HG03432 (cell line): ENCODE measurements at regions not wholly inside any gene's neighbourhood (a gene's known extent, or its start where the extent isn't known, plus 50 kb on each side); places are given as distances from the start of the nearest gene placed in this dataset.

Experiments
- ATAC-seq: cut with Tn5 transposase; IDR thresholded peaks from one replicate; pipeline ENCODE4 v1.9.1; 2021; ENCODE audit warnings: mild to moderate bottlenecking, moderate library complexity; ENCODE audit not compliant: unreplicated experiment

DNA sequence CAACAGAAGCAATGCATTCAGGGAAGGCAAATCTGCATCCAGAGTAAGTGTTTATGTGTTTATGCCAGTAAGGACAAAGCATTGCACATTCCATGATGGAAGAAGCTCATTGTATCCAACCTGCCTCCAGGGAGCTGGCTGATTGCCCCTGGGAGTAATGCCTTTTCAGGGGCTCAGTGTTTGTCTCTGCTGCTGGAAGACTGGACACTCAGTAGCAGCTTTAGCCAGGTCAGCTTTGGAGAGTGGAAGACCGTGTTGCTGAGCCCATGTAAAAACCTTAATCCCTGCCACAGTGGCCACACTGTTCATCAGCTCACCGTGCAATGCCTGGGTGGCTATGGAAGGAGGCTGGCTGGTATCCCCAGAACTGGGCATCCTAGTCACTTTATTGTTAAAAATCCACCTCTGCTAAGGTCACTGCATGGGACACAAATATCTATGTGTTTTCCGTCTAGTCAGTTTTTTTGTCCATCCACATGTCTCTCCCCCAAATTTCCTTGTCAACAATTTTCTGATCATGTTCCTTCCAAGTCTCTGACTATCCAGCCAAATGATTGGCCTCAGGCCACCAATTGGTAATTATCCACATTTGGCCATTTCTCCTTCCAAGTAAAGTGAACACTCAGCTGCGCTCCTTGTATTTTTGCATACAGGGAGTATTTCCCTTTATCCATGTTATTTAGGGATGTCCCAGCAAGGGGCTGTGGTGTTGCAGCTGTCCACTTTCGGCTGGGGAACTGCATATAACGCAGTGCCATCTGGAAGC is 2044.5 kb upstream of the AGA start:
- no peak for ATAC-seq

DNA sequence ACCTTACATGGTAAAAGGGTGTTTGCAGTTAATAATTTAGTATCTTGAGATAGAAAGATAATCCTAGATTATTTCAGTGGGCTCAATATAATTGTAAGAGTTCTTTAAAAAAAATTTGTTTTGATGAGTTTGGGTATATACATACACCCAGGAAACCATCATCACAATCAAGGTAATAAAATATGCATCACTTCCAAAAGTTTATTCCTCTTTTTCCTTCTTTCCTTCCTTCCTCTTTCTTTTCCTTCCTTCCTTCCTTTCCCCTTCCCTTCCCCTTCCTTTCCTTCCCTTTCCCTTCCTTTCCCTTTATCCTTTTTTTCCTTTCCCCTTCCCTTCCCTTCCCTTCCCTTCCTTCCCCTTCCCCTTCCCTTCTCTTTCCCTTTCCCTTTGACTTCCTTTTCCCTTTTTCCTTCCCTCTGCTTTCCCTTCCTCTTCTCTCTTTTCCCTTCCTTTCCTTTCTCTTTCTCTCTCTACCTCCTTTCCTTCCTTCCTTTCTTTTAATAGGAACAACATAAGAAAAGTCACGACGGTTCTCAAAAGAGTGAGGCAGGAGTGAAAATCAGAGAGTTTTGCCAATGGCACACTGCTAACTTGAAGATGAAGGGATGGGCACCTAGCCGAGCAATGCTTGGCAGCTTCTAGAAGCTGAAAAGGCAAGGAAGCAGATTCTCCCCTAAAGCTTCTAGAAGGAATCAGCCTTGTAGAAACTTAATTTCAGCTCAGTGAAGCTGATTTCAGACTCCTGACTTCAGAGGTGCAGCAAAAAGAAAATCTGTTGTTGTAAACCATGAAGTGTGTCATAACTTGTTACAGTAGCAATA is 2050.2 kb upstream of the AGA start:
- no peak for ATAC-seq

DNA sequence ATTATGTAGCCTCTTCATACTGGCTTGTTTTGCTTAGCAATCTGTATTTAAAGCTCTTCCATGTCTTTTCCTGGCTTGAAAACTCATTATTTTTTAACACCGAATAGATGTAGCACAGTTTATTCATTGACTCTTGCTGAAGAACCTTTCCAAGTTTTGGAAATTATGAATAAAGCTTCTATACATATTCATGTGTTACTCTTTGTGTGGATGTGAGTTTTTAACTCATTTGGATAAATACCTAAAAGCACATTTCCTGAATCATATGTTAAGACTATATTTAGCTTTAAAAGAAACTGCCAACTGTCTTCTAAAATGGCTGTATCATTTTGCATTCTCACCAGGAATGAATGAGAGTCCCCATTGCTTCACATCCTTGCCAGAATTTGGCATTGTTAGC is 2061.7 kb upstream of the AGA start:
- no peak for ATAC-seq

DNA sequence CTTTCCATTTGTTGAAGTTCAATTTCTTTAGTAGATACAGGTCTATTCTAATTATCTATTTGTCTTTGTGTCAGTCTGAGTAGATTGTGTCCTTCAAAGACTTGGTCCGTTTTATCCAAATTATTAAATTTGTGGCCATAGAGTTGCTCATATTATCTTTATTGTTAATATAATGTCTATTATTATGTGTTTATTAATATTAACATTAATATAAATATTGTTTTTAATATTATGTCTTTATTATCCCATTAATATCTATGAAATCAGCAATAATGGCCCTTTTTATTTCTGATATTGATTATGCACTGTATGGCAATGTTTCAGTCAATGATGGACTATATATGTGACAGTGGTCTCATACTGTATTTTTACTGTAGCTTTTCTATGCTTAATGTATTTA is 2067.3 kb upstream of the AGA start:
- ATAC-seq = no peak

DNA sequence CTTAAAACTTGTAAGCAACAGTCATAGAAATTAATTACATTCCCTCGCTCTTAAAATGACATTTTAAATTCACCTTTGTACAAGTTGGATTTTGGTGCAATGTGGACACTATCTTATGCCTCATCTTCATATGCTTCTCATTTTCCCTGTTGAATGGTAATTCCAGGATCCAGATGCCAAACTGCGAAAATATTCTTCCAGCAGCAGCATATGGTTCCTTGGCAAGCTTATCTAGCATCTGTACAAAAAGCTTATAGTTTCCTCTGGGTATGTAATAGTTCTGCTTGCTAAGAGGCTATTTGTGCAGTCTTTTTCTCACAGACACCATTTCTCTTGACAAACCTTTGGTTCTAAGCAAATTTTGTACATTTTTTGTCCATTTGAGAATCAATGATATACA is 2079.7 kb upstream of the AGA start:
- no peak for ATAC-seq

DNA sequence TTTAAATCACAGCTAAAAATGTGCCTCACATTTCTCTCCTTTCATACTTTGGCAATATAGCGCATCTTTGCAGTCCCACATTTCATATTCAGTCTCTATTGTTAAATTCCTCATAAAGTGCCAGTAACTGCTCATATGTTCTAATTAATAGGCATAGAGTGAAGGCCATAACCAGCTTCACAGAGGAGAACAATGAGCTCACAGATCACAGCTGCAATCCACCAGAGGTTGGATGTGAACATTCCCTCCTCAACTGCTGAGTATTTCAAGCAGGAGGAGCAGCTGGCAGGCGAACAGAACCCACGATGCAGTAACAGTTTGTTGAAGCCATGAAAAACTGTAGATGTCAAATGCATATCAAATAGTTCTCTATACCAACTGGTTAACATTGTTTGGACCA is 2088.7 kb upstream of the AGA start:
- ATAC-seq = no peak

DNA sequence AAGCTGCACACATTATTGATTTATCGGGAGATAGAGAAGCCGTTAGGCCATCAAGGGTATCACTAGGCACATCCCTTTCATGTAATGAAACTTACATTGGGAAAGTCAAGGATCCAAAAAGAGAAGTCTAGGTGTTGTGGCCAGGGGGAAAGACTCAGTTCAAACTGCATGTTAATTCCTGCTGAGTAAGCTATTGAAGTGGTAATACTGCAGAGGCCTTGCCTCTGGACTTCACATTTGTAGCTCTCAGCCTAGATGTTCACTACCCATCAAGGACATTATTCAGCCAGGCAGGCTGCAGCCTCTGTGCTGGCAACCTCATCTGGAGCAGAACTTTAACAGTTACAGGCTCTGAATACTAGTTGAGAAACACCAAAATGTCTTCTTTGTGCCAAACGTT is 2094.5 kb upstream of the AGA start:
- no peak for ATAC-seq

DNA sequence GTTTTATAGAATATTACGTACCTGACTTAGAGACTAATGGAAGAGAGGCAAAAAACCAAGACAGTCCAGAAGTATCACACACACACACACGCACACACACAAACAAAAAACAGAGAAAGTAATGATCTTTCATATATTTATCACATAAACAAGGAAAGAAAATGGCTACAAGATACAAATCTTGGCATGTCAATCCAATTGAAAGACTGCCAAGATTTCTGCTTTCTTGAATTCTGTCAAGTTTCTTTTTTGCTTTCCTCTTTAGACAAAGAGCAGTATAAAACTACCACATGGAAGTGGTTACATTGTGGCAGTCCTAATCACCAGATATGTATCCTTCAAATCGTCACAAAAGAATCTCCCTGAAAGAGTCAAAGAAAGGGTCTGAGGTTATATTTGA is 2097.4 kb upstream of the AGA start:
- no peak for ATAC-seq

DNA sequence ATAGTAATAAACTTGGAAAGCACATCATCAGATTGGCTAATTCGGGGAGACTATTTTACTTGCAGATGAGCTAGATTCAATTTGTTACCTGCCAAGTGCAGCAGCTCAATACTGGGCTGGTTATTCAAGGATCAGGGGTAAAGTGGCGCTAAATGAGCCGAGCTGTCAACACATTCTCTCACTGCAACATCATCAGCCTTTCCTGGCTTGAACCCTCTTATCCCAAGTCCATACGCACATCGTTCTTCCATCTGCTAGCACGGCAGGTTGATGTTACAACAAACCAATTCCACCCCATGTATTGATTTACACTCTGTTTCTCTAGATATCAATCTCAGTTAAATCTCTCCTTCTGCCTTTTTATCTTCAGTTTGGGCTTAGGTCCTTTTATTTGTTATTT is 2101.5 kb upstream of the AGA start:
- no peak for ATAC-seq

DNA sequence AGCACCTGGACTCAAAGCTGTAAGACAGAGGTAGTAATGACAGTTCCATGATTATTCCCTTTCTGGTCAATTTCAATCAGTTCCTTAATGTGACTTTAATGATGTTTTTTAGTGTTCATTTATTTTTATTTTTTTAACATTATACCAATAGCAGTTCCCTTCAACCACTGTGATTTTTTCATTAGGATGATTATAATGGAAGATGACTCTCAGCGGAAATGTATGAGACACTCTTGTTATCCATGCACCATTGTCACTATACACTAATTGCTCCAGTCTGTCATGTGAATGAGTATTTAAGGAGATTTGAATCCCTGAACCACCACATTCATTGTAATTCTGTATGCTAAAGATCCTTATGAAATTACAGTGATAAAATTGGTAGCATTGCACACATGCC is 2102.3 kb upstream of the AGA start:
- no peak for ATAC-seq

DNA sequence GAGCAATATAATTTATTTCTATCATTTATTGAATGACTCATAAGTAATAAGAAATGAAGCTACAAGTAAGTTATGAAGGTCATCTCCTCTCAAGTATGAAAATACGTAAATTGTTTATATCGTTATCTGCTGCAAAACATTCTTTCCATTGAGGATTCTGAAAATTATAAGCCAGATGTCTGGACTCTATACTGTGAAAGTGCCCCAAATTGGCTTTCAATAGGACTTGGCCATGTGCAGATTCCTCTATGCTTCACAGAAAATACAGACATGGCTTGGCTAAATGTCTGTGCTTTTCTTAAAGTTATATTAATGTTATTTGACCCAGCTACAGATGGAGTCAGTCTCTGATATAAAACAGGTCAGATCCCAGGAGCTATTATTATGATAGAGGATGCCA is 2109.9 kb upstream of the AGA start:
- no peak for ATAC-seq

DNA sequence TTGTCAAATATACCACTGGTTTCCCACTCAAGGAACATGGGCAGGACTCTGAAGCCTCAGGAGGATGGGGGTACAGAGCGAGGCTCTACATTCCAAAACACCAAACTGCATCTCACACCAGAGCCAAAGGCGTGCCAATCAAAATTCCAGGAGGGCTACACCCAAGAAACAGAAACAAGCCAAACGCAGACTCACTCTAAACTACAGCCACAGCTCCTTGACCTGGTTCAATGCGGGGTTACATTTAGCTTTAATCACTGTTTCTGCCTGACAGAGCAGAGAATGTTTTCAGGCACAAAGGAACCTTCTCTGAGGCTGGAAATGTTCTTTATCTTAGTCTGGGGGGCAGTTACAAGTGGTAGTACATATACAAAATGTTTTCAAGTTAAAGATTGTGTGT is 2121.5 kb upstream of the AGA start:
- ATAC-seq = no peak

DNA sequence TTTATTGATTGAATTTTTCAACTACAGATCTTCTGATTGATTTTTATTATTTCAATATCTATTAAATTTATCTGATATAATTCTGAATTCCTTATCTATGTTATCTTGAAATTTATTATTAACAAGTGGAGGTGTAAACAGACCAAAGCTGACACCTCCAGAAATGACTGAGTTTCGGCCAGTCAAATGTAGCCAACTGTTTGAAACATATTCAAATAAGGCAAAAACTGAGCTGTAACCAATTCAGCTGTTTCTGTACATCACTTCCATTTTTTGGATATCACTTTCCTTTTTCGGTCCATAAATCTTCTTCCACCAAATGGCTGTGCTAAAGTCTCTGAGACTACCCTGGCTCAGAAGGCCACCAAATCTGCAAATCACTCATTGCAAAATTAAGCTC is 2127.3 kb upstream of the AGA start:
- ATAC-seq = no peak

DNA sequence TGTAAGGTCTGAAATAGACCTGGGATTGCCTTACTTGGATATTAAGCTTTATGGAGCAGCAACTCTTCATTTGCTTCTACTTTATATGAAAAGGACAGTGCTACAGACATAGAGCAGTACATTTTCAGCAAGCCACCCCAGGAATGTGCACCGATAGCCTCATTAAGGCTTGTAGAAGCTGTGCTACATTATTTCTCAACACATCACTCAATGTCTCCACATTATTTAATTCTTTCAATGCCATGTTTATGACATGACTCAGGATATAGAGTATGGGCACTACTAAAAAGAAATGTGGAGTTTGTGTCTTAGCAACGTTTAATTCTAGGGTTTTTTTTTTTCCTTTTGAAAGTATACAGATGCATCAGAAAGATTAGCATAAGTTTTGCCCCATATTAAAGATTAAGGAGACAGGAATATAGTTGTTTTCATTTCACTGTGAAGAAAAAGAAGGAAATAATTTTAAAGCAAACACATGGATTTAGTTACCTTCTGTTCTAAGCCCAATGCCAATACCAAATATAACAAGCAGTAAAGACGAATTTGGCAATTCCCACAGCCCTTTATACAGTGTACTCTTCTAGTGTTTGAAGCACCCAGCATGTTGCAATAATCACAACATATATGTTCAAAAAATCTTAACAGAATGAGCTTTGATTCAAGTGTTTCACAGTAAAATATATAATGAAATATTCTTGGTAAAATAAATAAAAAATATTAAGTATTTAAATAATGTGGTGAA is 2140.1 kb upstream of the AGA start:
- ATAC-seq = no peak

DNA sequence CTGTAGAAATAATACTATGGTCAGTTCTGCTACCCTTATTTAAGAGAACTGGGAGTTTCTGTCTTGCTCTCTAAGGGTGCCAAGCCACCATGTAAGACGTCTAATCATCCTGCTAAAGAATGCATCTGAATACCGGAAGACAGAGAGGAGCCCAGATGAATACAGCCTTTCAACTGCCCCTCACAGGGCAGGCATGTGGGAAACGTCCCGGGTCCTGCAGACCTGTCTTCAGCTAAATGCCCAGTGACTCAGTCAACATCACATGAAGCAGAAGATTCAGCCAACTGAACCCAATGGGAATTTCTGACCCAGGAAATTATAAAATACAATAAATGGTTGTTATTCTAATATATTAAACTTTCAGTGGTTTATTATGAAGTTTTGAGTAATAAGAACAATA is 2141.0 kb upstream of the AGA start:
- ATAC-seq = no peak

DNA sequence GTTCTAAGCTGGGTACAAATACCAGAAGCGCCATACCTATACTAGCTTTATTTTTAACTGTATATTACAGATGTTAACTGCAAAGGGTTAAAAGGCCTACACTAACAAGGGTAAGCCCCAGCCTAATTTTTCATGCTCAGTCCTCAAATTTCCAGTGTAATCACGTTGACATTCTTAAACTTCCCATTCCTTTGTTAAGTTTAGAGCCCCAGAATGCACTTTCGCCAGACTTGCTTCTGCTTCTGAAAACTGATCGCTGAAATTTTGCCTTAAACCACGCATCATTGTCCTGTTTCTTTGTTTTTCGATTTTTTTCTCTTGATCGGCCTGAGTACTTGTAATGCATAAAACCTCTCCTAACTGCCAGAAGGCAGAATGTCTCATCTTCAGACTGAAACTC is 2141.9 kb upstream of the AGA start:
- no peak for ATAC-seq

DNA sequence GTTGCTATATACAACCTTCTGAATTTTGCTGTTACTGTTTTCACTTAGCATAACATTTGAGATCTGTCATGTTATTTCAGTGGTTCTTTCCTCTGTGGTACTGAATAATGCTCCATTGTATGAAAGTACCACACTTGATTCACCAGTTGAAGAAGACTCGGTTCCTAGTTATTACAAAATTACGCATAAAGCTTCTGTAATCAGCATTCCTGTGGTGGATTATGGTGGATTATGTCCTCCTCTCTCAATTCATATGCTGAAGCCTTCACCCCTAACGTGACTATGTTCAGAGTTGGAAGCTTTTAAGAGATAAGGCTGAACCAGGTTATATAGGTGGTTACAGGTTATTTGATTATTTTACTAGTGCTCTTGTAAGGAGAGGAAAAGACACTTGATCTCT is 2143.5 kb upstream of the AGA start:
- ATAC-seq = no peak

DNA sequence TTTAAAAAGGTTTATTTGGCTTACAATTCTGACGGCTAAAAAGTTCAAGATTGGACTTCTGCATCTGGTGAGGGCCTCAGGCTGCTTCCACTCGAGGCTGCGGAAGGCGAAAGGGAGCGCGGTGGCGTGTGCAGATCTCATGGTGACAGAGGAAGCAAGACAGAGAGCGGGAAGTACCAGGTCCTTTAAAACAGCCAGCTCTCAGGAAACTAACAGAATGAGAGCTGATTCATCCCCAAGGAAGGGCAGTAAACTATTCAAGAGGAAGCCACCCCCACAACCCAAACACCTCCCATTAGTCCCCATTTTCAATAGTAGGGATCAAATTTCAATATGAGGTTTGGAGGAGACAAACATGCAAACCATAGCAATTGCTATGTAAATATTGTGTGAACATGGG is 2144.2 kb upstream of the AGA start:
- no peak for ATAC-seq

DNA sequence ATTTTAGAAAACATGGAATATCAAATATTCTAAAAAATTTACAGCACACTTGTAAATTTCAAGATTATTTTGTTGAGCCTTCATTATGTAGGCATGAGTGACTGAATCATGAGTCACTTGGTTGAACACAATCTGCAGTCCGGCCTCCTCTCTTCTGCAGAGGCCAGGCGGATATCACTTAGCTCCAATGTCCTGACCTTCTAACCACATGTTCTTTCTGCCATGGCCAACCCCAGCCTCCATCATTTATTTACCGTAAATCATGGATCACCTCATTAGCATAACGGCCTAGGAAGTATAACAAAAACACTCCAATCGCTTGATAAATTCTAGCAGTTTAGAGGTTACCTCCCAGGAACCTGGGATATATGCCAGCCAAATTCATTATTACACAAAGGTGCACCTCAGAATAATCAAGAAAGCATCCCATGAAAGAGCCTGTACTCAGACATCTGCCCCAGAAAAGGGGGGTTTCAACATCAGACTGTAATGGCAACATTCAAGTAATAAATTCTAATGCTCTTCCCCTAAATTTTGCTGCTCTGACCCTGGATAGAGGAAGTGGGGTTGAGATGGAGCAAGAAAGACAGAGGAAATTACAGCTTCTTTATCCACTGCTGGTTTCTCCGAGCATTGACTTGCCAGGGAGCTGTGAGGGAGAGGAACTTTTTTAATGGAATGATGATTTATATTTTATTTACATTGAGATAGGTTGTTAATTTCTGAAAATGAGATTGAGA is 2153.6 kb upstream of the AGA start:
- no peak for ATAC-seq

DNA sequence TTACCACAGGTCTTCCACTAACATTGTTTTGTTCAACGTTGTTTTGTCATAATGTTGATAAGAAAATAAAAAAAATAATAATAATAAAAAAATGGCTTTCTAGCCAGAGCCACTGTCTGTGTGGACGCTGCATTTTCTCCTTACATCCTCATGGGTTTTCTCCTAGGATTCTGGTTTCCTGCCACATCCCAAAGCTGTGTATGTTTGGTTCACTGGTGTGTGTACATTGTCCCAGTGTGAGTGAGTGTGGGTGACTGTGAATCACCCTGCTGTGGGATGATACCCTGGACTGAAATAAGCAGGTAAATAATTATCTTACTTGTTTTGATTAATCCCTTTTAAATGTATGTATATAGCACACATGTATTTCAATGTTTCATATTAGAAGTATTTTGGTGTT is 2154.4 kb upstream of the AGA start:
- no peak for ATAC-seq

DNA sequence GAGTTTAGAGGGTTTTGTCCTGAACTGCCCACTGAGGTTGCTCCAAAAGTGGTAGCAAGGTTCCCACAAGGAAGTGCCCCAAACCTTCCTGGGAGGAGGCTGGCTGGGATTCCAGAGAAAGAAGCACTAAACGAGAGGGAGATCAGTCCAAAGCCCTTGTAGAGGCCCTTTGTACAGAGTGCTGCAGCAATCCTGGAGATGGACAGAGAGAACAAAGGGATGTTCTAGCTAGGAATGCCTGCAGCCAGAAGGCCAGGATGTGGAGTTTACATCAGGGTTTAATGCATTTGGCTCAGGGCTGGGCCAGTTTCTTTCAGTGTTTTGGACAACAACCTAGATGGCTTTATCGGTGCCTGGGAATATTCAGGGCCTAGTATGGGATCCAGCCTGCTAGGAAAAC is 2155.1 kb upstream of the AGA start:
- ATAC-seq = no peak
